Breast epithelium (tissue), 3 donors: ENCODE measurements at regions not wholly inside any gene's neighbourhood (a gene's known extent, or its start where the extent isn't known, plus 50 kb on each side); places are given as distances from the start of the nearest gene placed in this dataset.
A peak's percentile ranks its signal among the peaks of the same experiment; 100 is the strongest.

Source experiments
- POLR2A ChIP-seq: fragments of 450-650 bp; IDR thresholded peaks from one replicate; pipeline ENCODE4 v1.6.1; 2016; ENCODE audit warnings: antibody characterized with exemption, mild to moderate bottlenecking, moderate library complexity
- POLR2AphosphoS5 ChIP-seq, 3 donors: sonication (generic); formaldehyde crosslinking; IDR thresholded peaks; one replicate each; pipeline ENCODE4 v1.6.1; 2017; ENCODE audit warnings: antibody characterized with exemption in 3 of 3
- TF ChIP-seq, protein P1 (sequence below), 3 donors: fragments of 450-650 bp; IDR thresholded peaks; one replicate each; pipeline ENCODE4 v1.5.1; 2016 to 2017; ENCODE audit warnings: antibody characterized with exemption in 3 of 3, mild to moderate bottlenecking in 3 of 3, moderate library complexity in 3 of 3

DNA sequence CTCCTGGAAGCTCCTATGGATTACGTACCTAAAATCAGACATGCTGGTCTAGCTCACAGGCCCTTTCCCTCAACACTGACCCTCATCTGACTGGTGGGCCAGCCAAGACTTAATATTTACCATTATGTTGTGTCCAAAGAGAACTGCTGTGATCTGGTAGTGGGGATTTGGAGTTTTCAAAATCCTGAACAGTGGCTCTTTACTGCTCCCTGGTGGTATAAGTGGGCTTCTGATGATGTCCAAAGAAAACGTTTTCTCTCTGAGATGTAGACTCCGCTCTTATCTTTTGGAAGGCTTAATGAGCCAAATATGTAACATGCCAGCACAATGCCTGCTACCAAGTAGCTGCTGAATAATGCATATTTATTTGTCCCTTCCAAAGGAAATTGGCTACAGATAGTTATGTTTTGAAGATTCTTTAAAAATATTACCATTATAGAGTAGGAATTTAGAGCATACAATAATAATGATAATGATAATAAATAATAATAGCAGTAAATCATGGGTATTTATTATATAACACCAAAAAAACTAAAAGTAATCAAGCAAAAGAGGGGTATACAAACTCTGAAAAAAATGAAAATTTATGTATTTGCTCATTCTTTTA is 406.6 kb upstream of the TNC start:
- TF ChIP-seq, protein P1, sequence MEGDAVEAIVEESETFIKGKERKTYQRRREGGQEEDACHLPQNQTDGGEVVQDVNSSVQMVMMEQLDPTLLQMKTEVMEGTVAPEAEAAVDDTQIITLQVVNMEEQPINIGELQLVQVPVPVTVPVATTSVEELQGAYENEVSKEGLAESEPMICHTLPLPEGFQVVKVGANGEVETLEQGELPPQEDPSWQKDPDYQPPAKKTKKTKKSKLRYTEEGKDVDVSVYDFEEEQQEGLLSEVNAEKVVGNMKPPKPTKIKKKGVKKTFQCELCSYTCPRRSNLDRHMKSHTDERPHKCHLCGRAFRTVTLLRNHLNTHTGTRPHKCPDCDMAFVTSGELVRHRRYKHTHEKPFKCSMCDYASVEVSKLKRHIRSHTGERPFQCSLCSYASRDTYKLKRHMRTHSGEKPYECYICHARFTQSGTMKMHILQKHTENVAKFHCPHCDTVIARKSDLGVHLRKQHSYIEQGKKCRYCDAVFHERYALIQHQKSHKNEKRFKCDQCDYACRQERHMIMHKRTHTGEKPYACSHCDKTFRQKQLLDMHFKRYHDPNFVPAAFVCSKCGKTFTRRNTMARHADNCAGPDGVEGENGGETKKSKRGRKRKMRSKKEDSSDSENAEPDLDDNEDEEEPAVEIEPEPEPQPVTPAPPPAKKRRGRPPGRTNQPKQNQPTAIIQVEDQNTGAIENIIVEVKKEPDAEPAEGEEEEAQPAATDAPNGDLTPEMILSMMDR (IDR thresholded peaks at IDR 0.05): peak; percentile 26 to 68 (median 66)
- TF ChIP-seq POLR2A (no peak), POLR2AphosphoS5 (IDR thresholded peaks at IDR 0.05) (no peak)
